ENCODE measurements at regions not wholly inside any gene's neighbourhood (a gene's known extent, or its start where the extent isn't known, plus 50 kb on each side); places are given as distances from the start of the nearest gene placed in this dataset.

DNA sequence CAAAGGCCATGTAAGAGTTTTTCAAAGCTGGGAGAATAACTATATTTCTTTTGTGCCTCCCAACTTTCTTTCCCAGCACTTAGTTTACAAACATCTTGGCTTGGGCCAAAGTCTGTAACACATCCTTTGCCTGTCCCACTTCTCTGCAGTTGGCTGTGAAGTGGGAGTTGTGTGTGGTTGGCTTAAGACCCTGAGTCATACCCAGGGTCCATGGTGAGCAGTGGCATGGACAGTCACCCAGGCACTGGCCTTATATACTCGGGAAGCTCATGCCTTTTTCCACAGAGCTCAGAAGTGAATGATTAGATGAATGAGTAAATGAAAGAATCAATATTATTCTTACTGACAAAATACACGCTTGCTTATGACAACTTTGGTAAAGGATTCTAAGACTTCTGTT is 231.4 kb downstream of the BLID start:
- POLR2A ChIA-PET = no interaction called here
- DNase-seq (ENCODE audit: low read depth, low spot score) = no peak
- Histone ChIP-seq H3K36me3 (ENCODE audit: control insufficient read depth, insufficient read depth, low read length) (no peaks in the 10 kb centered on the region), H3K27ac (ENCODE audit: low read length) (no peak overlapping the region), H3K9me3 (ENCODE audit: control insufficient read depth, insufficient read depth, low read depth, low read length) (no peaks in the 10 kb centered on the region), H3K27me3 (ENCODE audit: control insufficient read depth, insufficient read depth, low read length) (no peaks in the 10 kb centered on the region), H3K4me1 (ENCODE audit: control insufficient read depth, insufficient read depth, low read length) (no peaks in the 10 kb centered on the region), H3K4me3 (ENCODE audit: low read depth in 2 of 2, low read length in 2 of 2) (no peak overlapping the region)
- intact Hi-C loops (cut with micrococcal nuclease; ENCODE audit: unreplicated experiment) (no loop called here), in situ Hi-C loops (cut with HindIII; ENCODE audit: low pct_unique_long_range_greater_than_20kb, low sequenced_read_pairs) (no loop called here)
- BruUV-seq (replicated peaks) = no TSS peak
- CTCF ChIA-PET = no interaction called here
- TF ChIP-seq SIN3A (IDR thresholded peaks at IDR 0.05; ENCODE audit: borderline replicate concordance, insufficient read depth, low read depth, low read length) (no peak), TCF7L2 (IDR thresholded peaks at IDR 0.05; ENCODE audit: low read depth, low read length) (no peak), POLR2AphosphoS5 (IDR thresholded peaks at IDR 0.05; ENCODE audit: low read depth, low read length) (no peak)
- TF ChIP-seq, protein P1, sequence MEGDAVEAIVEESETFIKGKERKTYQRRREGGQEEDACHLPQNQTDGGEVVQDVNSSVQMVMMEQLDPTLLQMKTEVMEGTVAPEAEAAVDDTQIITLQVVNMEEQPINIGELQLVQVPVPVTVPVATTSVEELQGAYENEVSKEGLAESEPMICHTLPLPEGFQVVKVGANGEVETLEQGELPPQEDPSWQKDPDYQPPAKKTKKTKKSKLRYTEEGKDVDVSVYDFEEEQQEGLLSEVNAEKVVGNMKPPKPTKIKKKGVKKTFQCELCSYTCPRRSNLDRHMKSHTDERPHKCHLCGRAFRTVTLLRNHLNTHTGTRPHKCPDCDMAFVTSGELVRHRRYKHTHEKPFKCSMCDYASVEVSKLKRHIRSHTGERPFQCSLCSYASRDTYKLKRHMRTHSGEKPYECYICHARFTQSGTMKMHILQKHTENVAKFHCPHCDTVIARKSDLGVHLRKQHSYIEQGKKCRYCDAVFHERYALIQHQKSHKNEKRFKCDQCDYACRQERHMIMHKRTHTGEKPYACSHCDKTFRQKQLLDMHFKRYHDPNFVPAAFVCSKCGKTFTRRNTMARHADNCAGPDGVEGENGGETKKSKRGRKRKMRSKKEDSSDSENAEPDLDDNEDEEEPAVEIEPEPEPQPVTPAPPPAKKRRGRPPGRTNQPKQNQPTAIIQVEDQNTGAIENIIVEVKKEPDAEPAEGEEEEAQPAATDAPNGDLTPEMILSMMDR (IDR thresholded peaks at IDR 0.05) = no peak
- TF ChIP-seq, protein P2, sequence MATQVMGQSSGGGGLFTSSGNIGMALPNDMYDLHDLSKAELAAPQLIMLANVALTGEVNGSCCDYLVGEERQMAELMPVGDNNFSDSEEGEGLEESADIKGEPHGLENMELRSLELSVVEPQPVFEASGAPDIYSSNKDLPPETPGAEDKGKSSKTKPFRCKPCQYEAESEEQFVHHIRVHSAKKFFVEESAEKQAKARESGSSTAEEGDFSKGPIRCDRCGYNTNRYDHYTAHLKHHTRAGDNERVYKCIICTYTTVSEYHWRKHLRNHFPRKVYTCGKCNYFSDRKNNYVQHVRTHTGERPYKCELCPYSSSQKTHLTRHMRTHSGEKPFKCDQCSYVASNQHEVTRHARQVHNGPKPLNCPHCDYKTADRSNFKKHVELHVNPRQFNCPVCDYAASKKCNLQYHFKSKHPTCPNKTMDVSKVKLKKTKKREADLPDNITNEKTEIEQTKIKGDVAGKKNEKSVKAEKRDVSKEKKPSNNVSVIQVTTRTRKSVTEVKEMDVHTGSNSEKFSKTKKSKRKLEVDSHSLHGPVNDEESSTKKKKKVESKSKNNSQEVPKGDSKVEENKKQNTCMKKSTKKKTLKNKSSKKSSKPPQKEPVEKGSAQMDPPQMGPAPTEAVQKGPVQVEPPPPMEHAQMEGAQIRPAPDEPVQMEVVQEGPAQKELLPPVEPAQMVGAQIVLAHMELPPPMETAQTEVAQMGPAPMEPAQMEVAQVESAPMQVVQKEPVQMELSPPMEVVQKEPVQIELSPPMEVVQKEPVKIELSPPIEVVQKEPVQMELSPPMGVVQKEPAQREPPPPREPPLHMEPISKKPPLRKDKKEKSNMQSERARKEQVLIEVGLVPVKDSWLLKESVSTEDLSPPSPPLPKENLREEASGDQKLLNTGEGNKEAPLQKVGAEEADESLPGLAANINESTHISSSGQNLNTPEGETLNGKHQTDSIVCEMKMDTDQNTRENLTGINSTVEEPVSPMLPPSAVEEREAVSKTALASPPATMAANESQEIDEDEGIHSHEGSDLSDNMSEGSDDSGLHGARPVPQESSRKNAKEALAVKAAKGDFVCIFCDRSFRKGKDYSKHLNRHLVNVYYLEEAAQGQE (IDR thresholded peaks at IDR 0.05; ENCODE audit: insufficient read depth in 1 of 2, low read depth in 2 of 2, low read length in 1 of 2) = no peak
- no peak for ATAC-seq

DNA sequence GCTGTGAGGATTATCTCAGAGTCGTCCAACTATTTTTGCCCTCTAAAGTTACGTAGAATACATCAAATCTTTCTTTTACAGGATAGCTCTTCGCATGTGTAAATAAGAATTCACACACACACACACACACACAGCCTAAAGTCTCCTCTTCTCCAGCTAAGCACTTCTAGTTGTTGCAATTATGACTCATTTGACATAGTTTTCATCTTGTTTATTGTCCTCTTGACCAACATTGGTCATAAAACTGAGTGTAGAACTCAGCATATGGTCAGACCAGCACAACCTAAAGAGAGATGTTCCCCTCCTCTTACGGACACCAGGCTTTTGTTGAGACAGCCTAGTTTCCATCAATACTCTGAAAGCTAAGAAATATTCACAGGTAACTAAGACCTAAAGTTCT is 234.2 kb downstream of the BLID start:
- Histone ChIP-seq H3K9me3 (ENCODE audit: control insufficient read depth, insufficient read depth, low read depth, low read length) (no peaks in the 10 kb centered on the region), H3K4me1 (ENCODE audit: control insufficient read depth, insufficient read depth, low read length) (no peaks in the 10 kb centered on the region), H3K27me3 (ENCODE audit: control insufficient read depth, insufficient read depth, low read length) (no peaks in the 10 kb centered on the region), H3K4me3 (ENCODE audit: low read depth in 2 of 2, low read length in 2 of 2) (no peak overlapping the region), H3K27ac (ENCODE audit: low read length) (no peak overlapping the region), H3K36me3 (ENCODE audit: control insufficient read depth, insufficient read depth, low read length) (no peaks in the 10 kb centered on the region)
- BruUV-seq (replicated peaks) = no TSS peak
- TF ChIP-seq, protein P2 (IDR thresholded peaks at IDR 0.05; ENCODE audit: insufficient read depth in 1 of 2, low read depth in 2 of 2, low read length in 1 of 2) = no peak
- no peak for TF ChIP-seq POLR2AphosphoS5 (IDR thresholded peaks at IDR 0.05; ENCODE audit: low read depth, low read length)
- TF ChIP-seq, protein P1 (IDR thresholded peaks at IDR 0.05) = no peak
- TF ChIP-seq SIN3A (IDR thresholded peaks at IDR 0.05; ENCODE audit: borderline replicate concordance, insufficient read depth, low read depth, low read length) = no peak
- TF ChIP-seq TCF7L2 (IDR thresholded peaks at IDR 0.05; ENCODE audit: low read depth, low read length) = no peak
- no peak for DNase-seq (ENCODE audit: low read depth, low spot score)
- POLR2A ChIA-PET = no interaction called here
- CTCF ChIA-PET = no interaction called here
- intact Hi-C loops (cut with micrococcal nuclease; ENCODE audit: unreplicated experiment) (no loop called here), in situ Hi-C loops (cut with HindIII; ENCODE audit: low pct_unique_long_range_greater_than_20kb, low sequenced_read_pairs) (no loop called here)
- ATAC-seq = no peak

Data from Panc1 (cell line).